Bronchial epithelial cell (primary cell): ENCODE measurements at regions not wholly inside any gene's neighbourhood (a gene's known extent, or its start where the extent isn't known, plus 50 kb on each side); places are given as distances from the start of the nearest gene placed in this dataset.

Experiments used
- DNase-seq: peaks from one replicate; pipeline ENCODE4 v3.0.0-alpha.2; 2010; ENCODE audit warnings: low read depth
- FAIRE-seq: peaks from 2 replicates; lab custom pipeline; 2011; peaks lifted over from hg19 to GRCh38; lab: Jason Lieb, UNC
- H3K27me3 ChIP-seq: 2 replicates; pipeline ENCODE4 v1.5.1; 2011; ENCODE audit warnings: low read length; ENCODE audit not compliant: control insufficient read depth, insufficient read depth
- H3K36me3 ChIP-seq: 2 replicates; pipeline ENCODE4 v1.5.1; 2011; ENCODE audit warnings: low read length; ENCODE audit not compliant: control insufficient read depth, insufficient read depth
- H3K4me3 ChIP-seq: 2 replicates; pipeline ENCODE4 v1.5.1; 2011; ENCODE audit warnings: mild to moderate bottlenecking, low read depth, low read length, control low read depth
- CTCF ChIP-seq: IDR thresholded peaks from 2 replicates; pipeline ENCODE4 v1.5.1; 2011; ENCODE audit warnings: mild to moderate bottlenecking, moderate library complexity, low read length, control low read depth, inconsistent platforms; ENCODE audit not compliant: insufficient read depth, severe bottlenecking

- no peaks in the 10 kb centered on the region for H3K27me3 ChIP-seq
- no peak overlapping the region for H3K4me3 ChIP-seq
- TF ChIP-seq CTCF = no peak
- FAIRE-seq = no peak
- no peaks in the 10 kb centered on the region for H3K36me3 ChIP-seq
- DNase-seq = peak; percentile 15
These were observed 77.3 kb downstream of the DCAF8L1 start for GRCh38 chrX:27903960-27904359.

GRCh38 chrX:27893871-27894270 lies 86.1 kb downstream of the MAGEB10 start:
- no peak for TF ChIP-seq CTCF
- H3K36me3 ChIP-seq = no peaks in the 10 kb centered on the region
- FAIRE-seq = peak; percentile 64
- no peak overlapping the region for H3K4me3 ChIP-seq
- no peak for DNase-seq
- H3K27me3 ChIP-seq = no peaks in the 10 kb centered on the region

- DNase-seq = no peak
- FAIRE-seq = no peak
- H3K36me3 ChIP-seq = no peaks in the 10 kb centered on the region
- TF ChIP-seq CTCF = no peak
- H3K27me3 ChIP-seq = no peaks in the 10 kb centered on the region
- no peak overlapping the region for H3K4me3 ChIP-seq
These were observed 85.4 kb downstream of the MAGEB10 start for GRCh38 chrX:27893211-27893610.

- TF ChIP-seq CTCF = no peak
- FAIRE-seq (no peak), DNase-seq (peak; percentile 76)
- Histone ChIP-seq H3K36me3 (no peaks in the 10 kb centered on the region), H3K27me3 (no peaks in the 10 kb centered on the region), H3K4me3 (no peak overlapping the region)
These were observed 82.8 kb downstream of the MAGEB10 start for GRCh38 chrX:27890611-27891010.

GRCh38 chrX:27889878-27890277 lies 82.1 kb downstream of the MAGEB10 start:
- DNase-seq (no peak), FAIRE-seq (no peak)
- no peaks in the 10 kb centered on the region for H3K27me3 ChIP-seq
- no peak overlapping the region for H3K4me3 ChIP-seq
- no peak for TF ChIP-seq CTCF
- H3K36me3 ChIP-seq = no peaks in the 10 kb centered on the region

GRCh38 chrX:27884654-27885053 lies 76.9 kb downstream of the MAGEB10 start:
- FAIRE-seq (no peak), DNase-seq (no peak)
- no peak overlapping the region for H3K4me3 ChIP-seq
- no peaks in the 10 kb centered on the region for H3K36me3 ChIP-seq
- no peaks in the 10 kb centered on the region for H3K27me3 ChIP-seq
- no peak for TF ChIP-seq CTCF
